Neural progenitor cell (in vitro differentiated cells): ENCODE measurements at regions not wholly inside any gene's neighbourhood (a gene's known extent, or its start where the extent isn't known, plus 50 kb on each side); places are given as distances from the start of the nearest gene placed in this dataset.

Source experiments
- DNase-seq: peaks from one replicate; pipeline ENCODE4 v3.0.0-alpha.2; 2016; ENCODE audit warnings: low spot score
- H2AFZ ChIP-seq: fragments of 200-600 bp; sonication (generic); replicated peaks from 2 replicates; pipeline ENCODE4 v1.6.1; 2016; ENCODE audit warnings: antibody characterized with exemption
- H3F3A ChIP-seq: fragments of 200-600 bp; sonication (generic); 2 replicates; pipeline ENCODE4 v1.6.1; 2016; ENCODE audit warnings: antibody characterized with exemption, low read depth
- H3K27ac ChIP-seq: fragments of 200-600 bp; sonication (generic); 2 replicates; pipeline ENCODE4 v1.5.1; 2016; ENCODE audit warnings: mild to moderate bottlenecking
- H3K27me3 ChIP-seq: fragments of 200-600 bp; sonication (generic); 2 replicates; pipeline ENCODE4 v1.6.1; 2016; ENCODE audit warnings: mild to moderate bottlenecking, moderate library complexity
- H3K36me3 ChIP-seq: fragments of 200-600 bp; sonication (generic); 2 replicates; pipeline ENCODE4 v1.5.1; 2016
- H3K4me1 ChIP-seq: fragments of 200-600 bp; sonication (generic); 2 replicates; pipeline ENCODE4 v1.6.1; 2016; ENCODE audit warnings: mixed run types
- H3K4me2 ChIP-seq: fragments of 200-600 bp; sonication (generic); 2 replicates; pipeline ENCODE4 v1.6.1; 2016
- H3K4me3 ChIP-seq: fragments of 200-600 bp; sonication (generic); 2 replicates; pipeline ENCODE4 v1.5.1; 2016
- H3K79me2 ChIP-seq: fragments of 200-600 bp; sonication (generic); 2 replicates; pipeline ENCODE4 v1.6.1; 2016; ENCODE audit warnings: low read depth
- H3K9ac ChIP-seq: fragments of 200-600 bp; sonication (generic); 2 replicates; pipeline ENCODE4 v1.6.1; 2016
- H3K9me3 ChIP-seq: fragments of 200-600 bp; sonication (generic); 2 replicates; pipeline ENCODE4 v1.5.1; 2016; ENCODE audit warnings: low read depth
- H4K20me1 ChIP-seq: fragments of 200-600 bp; sonication (generic); 2 replicates; pipeline ENCODE4 v1.6.1; 2016; ENCODE audit warnings: low read depth
- H3K27ac Mint-ChIP-seq: 3 replicates; pipeline ENCODE4 v1.8.0; 2021; ENCODE audit warnings: mixed read lengths
- H3K27me3 Mint-ChIP-seq: 2 replicates; pipeline ENCODE4 v1.8.0; 2022; ENCODE audit warnings: low read depth, mild to moderate bottlenecking, inconsistent platforms, moderate library complexity, mixed read lengths; ENCODE audit not compliant: insufficient read depth
- H3K36me3 Mint-ChIP-seq: 3 replicates; pipeline ENCODE4 v1.8.0; 2021; ENCODE audit warnings: mixed read lengths
- H3K4me1 Mint-ChIP-seq: 3 replicates; pipeline ENCODE4 v1.8.0; 2021; ENCODE audit warnings: mixed read lengths
- H3K4me3 Mint-ChIP-seq: 3 replicates; pipeline ENCODE4 v1.8.0; 2021; ENCODE audit warnings: mild to moderate bottlenecking, moderate library complexity, mixed read lengths
- H3K9me3 Mint-ChIP-seq: 3 replicates; pipeline ENCODE4 v1.8.0; 2020; ENCODE audit warnings: mixed read lengths
- EZH2 ChIP-seq: fragments of 200-600 bp; sonication (generic); IDR thresholded peaks from 2 replicates; pipeline ENCODE4 v1.6.1; 2017; ENCODE audit warnings: antibody characterized with exemption, mild to moderate bottlenecking, moderate library complexity
- EZH2phosphoT487 ChIP-seq: fragments of 200-600 bp; sonication (generic); IDR thresholded peaks from 2 replicates; pipeline ENCODE4 v1.6.1; 2017; ENCODE audit warnings: antibody characterized with exemption
- TF ChIP-seq, protein P1 (sequence below): fragments of 200-600 bp; sonication (generic); IDR thresholded peaks from 2 replicates; pipeline ENCODE4 v1.5.1; 2017; ENCODE audit warnings: antibody characterized with exemption, mild to moderate bottlenecking

DNA sequence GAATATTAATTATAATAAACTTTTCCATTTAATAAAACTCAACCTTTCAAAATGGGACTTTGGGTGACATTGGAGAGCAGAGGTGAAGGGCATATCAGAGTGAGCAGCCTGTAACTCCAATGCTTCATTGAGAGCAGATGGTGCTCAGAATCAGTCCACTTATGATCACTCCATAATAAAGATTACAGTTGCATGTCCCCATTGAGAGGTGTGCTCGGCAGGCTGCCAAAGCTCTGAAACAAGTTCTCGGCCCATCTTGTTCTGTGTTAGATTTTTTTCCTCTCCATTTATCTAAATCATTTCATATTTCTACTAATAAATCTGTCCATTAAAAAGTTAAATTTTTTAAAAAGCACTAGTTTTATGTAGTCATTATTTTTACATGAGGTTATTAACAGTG is 1786.4 kb upstream of the WWC1 start:
- TF ChIP-seq EZH2 (no peak), EZH2phosphoT487 (no peak)
- TF ChIP-seq, protein P1, sequence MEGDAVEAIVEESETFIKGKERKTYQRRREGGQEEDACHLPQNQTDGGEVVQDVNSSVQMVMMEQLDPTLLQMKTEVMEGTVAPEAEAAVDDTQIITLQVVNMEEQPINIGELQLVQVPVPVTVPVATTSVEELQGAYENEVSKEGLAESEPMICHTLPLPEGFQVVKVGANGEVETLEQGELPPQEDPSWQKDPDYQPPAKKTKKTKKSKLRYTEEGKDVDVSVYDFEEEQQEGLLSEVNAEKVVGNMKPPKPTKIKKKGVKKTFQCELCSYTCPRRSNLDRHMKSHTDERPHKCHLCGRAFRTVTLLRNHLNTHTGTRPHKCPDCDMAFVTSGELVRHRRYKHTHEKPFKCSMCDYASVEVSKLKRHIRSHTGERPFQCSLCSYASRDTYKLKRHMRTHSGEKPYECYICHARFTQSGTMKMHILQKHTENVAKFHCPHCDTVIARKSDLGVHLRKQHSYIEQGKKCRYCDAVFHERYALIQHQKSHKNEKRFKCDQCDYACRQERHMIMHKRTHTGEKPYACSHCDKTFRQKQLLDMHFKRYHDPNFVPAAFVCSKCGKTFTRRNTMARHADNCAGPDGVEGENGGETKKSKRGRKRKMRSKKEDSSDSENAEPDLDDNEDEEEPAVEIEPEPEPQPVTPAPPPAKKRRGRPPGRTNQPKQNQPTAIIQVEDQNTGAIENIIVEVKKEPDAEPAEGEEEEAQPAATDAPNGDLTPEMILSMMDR = no peak
- no peaks in the 10 kb centered on the region for H3K9me3 ChIP-seq
- H3K36me3 ChIP-seq = no peaks in the 10 kb centered on the region
- no peak for DNase-seq
- no peak overlapping the region for H2AFZ ChIP-seq
- H3F3A ChIP-seq = no peaks in the 10 kb centered on the region
- no peaks in the 10 kb centered on the region for H4K20me1 ChIP-seq
- Mint-ChIP-seq H3K27ac (no peak overlapping the region), H3K27me3 (no peaks in the 10 kb centered on the region), H3K9me3 (no peaks in the 10 kb centered on the region), H3K4me1 (peaks cover 4% of the 10 kb centered on the region), H3K4me3 (no peak overlapping the region), H3K36me3 (no peaks in the 10 kb centered on the region)
- H3K4me3 ChIP-seq = no peak overlapping the region
- no peaks in the 10 kb centered on the region for H3K27me3 ChIP-seq
- no peaks in the 10 kb centered on the region for H3K79me2 ChIP-seq
- no peak overlapping the region for H3K9ac ChIP-seq
- H3K4me2 ChIP-seq = peak overlapping the region; percentile 11
- H3K27ac ChIP-seq = no peak overlapping the region
- H3K4me1 ChIP-seq = peaks cover 10% of the 10 kb centered on the region

DNA sequence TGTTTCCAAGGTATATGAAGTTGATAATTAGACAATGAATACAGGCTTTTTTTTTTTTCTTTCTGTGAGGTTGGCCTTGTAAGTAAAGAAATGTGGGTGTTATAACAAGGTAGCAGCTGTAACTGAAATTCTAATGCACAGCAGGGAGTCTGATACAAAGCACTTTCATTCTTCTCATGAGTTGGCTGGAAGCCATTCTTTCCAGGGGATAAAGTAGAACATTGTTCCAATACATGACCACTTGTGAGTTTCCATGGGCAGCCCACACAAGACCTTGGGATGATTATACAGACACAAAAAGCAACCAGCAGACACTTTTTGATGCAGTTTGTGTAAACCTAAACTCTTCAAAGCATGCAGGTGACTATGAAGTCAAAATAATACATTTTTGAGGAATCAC is 1785.9 kb upstream of the WWC1 start:
- Histone ChIP-seq H3K4me2 (peak overlapping the region; percentile 11), H3K27me3 (no peaks in the 10 kb centered on the region), H3K36me3 (no peaks in the 10 kb centered on the region), H4K20me1 (no peaks in the 10 kb centered on the region), H3K27ac (no peak overlapping the region), H3K9me3 (no peaks in the 10 kb centered on the region), H3K4me1 (peaks cover 10% of the 10 kb centered on the region), H3F3A (no peaks in the 10 kb centered on the region), H3K79me2 (no peaks in the 10 kb centered on the region), H3K4me3 (no peak overlapping the region), H3K9ac (no peak overlapping the region), H2AFZ (no peak overlapping the region)
- TF ChIP-seq, protein P1 = no peak
- TF ChIP-seq EZH2 = no peak
- no peak for TF ChIP-seq EZH2phosphoT487
- peak; percentile 45 for DNase-seq
- no peaks in the 10 kb centered on the region for H3K36me3 Mint-ChIP-seq
- H3K27ac Mint-ChIP-seq = no peak overlapping the region
- peaks cover 4% of the 10 kb centered on the region for H3K4me1 Mint-ChIP-seq
- no peaks in the 10 kb centered on the region for H3K9me3 Mint-ChIP-seq
- H3K27me3 Mint-ChIP-seq = no peaks in the 10 kb centered on the region
- H3K4me3 Mint-ChIP-seq = no peak overlapping the region

DNA sequence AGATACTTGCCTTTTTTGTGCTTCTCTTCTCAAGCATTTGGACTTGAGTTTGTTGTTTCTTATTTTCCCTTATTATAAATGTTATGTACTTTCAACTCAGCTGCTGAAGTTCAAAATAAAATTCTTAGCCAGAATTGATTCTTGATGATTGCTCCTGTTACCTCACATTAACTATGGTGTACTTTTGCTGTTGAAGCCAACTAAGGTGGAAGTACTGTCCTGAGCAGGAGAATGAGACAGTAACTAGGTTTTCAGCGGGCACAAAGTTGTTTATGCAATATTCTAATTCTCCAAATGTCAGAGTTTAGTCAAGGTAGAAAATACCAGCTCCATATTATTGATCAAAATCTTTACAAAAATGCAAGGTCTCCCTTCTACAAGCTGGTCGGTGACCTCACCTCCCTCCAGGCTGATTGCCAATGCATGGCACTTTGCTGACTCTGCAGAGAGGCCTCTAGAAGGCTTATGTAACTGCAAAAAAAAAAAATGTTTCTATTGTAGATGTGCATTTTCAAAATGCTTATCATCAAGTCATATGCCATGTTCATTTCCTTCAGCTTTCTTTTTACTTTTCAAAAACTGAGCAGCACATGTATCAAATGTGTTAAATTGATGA is 1783.5 kb upstream of the WWC1 start:
- Mint-ChIP-seq H3K27me3 (no peaks in the 10 kb centered on the region), H3K4me1 (peaks cover 4% of the 10 kb centered on the region), H3K9me3 (no peaks in the 10 kb centered on the region), H3K4me3 (no peak overlapping the region), H3K36me3 (no peaks in the 10 kb centered on the region), H3K27ac (no peak overlapping the region)
- Histone ChIP-seq H3K27ac (no peak overlapping the region), H3K79me2 (no peaks in the 10 kb centered on the region), H3K36me3 (no peaks in the 10 kb centered on the region), H3K4me3 (no peak overlapping the region), H3F3A (no peaks in the 10 kb centered on the region), H3K4me2 (no peak overlapping the region), H3K9me3 (no peaks in the 10 kb centered on the region), H3K27me3 (no peaks in the 10 kb centered on the region), H4K20me1 (no peaks in the 10 kb centered on the region), H3K4me1 (peaks cover 10% of the 10 kb centered on the region), H3K9ac (no peak overlapping the region), H2AFZ (no peak overlapping the region)
- TF ChIP-seq EZH2 (no peak), EZH2phosphoT487 (no peak)
- TF ChIP-seq, protein P1 = no peak
- DNase-seq = no peak
